ENCODE measurements at regions not wholly inside any gene's neighbourhood (a gene's known extent, or its start where the extent isn't known, plus 50 kb on each side); places are given as distances from the start of the nearest gene placed in this dataset.

DNA sequence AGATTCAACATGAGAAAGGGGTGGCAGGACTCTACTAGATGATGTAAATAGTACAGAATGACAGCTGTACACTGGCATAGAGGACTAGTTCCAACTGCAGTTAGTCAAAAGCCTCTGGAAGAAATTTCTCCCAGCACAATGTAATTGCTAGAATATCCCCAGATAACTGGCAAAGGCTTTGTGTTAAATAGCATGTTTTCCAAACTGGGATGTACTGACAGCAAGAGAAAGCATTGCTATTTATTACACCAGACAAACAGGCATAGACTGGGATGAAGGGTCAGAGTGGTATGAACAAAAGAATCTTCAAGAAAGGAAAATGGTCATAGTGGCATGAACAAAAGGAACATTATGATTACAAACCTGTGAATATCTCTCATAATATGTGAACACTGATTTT, 115.9 kb upstream of the CXADR start:
- H3F3A ChIP-seq (replicated peaks; ENCODE audit: low read depth) = no peaks in the 10 kb centered on the region
- no peaks in the 10 kb centered on the region; the same call in 2 of the 3 replicates for H3K4me1 Mint-ChIP-seq
- no peaks in the 10 kb centered on the region for H3K79me2 ChIP-seq (replicated peaks; ENCODE audit: insufficient read depth)

More for the DNA sequence above, 115.9 kb upstream of the CXADR start:
- no peak overlapping the region for H2AFZ ChIP-seq
- TF ChIP-seq STAT1 (IDR thresholded peaks at IDR 0.05; ENCODE audit: unreplicated experiment) = no peak
- TF ChIP-seq, protein P1, sequence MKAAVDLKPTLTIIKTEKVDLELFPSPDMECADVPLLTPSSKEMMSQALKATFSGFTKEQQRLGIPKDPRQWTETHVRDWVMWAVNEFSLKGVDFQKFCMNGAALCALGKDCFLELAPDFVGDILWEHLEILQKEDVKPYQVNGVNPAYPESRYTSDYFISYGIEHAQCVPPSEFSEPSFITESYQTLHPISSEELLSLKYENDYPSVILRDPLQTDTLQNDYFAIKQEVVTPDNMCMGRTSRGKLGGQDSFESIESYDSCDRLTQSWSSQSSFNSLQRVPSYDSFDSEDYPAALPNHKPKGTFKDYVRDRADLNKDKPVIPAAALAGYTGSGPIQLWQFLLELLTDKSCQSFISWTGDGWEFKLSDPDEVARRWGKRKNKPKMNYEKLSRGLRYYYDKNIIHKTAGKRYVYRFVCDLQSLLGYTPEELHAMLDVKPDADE (IDR thresholded peaks at IDR 0.05) = no peak
- TF ChIP-seq NANOG (IDR thresholded peaks at IDR 0.05; ENCODE audit: borderline replicate concordance) = no peak
- TF ChIP-seq, protein P2, sequence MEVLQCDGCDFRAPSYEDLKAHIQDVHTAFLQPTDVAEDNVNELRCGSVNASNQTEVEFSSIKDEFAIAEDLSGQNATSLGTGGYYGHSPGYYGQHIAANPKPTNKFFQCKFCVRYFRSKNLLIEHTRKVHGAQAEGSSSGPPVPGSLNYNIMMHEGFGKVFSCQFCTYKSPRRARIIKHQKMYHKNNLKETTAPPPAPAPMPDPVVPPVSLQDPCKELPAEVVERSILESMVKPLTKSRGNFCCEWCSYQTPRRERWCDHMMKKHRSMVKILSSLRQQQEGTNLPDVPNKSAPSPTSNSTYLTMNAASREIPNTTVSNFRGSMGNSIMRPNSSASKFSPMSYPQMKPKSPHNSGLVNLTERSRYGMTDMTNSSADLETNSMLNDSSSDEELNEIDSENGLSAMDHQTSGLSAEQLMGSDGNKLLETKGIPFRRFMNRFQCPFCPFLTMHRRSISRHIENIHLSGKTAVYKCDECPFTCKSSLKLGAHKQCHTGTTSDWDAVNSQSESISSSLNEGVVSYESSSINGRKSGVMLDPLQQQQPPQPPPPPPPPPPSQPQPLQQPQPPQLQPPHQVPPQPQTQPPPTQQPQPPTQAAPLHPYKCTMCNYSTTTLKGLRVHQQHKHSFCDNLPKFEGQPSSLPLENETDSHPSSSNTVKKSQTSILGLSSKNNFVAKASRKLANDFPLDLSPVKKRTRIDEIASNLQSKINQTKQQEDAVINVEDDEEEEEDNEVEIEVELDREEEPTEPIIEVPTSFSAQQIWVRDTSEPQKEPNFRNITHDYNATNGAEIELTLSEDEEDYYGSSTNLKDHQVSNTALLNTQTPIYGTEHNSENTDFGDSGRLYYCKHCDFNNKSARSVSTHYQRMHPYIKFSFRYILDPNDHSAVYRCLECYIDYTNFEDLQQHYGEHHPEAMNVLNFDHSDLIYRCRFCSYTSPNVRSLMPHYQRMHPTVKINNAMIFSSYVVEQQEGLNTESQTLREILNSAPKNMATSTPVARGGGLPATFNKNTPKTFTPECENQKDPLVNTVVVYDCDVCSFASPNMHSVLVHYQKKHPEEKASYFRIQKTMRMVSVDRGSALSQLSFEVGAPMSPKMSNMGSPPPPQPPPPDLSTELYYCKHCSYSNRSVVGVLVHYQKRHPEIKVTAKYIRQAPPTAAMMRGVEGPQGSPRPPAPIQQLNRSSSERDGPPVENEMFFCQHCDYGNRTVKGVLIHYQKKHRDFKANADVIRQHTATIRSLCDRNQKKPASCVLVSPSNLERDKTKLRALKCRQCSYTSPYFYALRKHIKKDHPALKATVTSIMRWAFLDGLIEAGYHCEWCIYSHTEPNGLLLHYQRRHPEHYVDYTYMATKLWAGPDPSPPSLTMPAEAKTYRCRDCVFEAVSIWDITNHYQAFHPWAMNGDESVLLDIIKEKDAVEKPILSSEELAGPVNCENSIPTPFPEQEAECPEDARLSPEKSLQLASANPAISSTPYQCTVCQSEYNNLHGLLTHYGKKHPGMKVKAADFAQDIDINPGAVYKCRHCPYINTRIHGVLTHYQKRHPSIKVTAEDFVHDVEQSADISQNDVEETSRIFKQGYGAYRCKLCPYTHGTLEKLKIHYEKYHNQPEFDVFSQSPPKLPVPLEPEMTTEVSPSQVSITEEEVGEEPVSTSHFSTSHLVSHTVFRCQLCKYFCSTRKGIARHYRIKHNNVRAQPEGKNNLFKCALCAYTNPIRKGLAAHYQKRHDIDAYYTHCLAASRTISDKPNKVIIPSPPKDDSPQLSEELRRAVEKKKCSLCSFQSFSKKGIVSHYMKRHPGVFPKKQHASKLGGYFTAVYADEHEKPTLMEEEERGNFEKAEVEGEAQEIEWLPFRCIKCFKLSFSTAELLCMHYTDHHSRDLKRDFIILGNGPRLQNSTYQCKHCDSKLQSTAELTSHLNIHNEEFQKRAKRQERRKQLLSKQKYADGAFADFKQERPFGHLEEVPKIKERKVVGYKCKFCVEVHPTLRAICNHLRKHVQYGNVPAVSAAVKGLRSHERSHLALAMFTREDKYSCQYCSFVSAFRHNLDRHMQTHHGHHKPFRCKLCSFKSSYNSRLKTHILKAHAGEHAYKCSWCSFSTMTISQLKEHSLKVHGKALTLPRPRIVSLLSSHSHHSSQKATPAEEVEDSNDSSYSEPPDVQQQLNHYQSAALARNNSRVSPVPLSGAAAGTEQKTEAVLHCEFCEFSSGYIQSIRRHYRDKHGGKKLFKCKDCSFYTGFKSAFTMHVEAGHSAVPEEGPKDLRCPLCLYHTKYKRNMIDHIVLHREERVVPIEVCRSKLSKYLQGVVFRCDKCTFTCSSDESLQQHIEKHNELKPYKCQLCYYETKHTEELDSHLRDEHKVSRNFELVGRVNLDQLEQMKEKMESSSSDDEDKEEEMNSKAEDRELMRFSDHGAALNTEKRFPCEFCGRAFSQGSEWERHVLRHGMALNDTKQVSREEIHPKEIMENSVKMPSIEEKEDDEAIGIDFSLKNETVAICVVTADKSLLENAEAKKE (CRISPR knock-in tag; IDR thresholded peaks at IDR 0.05) = no peak
- TF ChIP-seq POLR2AphosphoS5 (IDR thresholded peaks at IDR 0.05; ENCODE audit: low read depth) = no peak
- TF ChIP-seq EZH2 (IDR thresholded peaks at IDR 0.05; ENCODE audit: low read depth, unreplicated experiment) = no peak
- TF ChIP-seq CREB1 (CRISPR knock-in tag; IDR thresholded peaks at IDR 0.05; ENCODE audit: low read depth) = no peak
- no peak for TF ChIP-seq EZH2phosphoT487 (IDR thresholded peaks at IDR 0.05; ENCODE audit: unreplicated experiment)
- TF ChIP-seq, protein P3, sequence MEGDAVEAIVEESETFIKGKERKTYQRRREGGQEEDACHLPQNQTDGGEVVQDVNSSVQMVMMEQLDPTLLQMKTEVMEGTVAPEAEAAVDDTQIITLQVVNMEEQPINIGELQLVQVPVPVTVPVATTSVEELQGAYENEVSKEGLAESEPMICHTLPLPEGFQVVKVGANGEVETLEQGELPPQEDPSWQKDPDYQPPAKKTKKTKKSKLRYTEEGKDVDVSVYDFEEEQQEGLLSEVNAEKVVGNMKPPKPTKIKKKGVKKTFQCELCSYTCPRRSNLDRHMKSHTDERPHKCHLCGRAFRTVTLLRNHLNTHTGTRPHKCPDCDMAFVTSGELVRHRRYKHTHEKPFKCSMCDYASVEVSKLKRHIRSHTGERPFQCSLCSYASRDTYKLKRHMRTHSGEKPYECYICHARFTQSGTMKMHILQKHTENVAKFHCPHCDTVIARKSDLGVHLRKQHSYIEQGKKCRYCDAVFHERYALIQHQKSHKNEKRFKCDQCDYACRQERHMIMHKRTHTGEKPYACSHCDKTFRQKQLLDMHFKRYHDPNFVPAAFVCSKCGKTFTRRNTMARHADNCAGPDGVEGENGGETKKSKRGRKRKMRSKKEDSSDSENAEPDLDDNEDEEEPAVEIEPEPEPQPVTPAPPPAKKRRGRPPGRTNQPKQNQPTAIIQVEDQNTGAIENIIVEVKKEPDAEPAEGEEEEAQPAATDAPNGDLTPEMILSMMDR (conservative IDR thresholded peaks at IDR 0.05; ENCODE audit: low read depth in 2 of 2) = no peak
- TF ChIP-seq ZNF114 (CRISPR knock-in tag; IDR thresholded peaks at IDR 0.05) = no peak
- TF ChIP-seq, protein P4, sequence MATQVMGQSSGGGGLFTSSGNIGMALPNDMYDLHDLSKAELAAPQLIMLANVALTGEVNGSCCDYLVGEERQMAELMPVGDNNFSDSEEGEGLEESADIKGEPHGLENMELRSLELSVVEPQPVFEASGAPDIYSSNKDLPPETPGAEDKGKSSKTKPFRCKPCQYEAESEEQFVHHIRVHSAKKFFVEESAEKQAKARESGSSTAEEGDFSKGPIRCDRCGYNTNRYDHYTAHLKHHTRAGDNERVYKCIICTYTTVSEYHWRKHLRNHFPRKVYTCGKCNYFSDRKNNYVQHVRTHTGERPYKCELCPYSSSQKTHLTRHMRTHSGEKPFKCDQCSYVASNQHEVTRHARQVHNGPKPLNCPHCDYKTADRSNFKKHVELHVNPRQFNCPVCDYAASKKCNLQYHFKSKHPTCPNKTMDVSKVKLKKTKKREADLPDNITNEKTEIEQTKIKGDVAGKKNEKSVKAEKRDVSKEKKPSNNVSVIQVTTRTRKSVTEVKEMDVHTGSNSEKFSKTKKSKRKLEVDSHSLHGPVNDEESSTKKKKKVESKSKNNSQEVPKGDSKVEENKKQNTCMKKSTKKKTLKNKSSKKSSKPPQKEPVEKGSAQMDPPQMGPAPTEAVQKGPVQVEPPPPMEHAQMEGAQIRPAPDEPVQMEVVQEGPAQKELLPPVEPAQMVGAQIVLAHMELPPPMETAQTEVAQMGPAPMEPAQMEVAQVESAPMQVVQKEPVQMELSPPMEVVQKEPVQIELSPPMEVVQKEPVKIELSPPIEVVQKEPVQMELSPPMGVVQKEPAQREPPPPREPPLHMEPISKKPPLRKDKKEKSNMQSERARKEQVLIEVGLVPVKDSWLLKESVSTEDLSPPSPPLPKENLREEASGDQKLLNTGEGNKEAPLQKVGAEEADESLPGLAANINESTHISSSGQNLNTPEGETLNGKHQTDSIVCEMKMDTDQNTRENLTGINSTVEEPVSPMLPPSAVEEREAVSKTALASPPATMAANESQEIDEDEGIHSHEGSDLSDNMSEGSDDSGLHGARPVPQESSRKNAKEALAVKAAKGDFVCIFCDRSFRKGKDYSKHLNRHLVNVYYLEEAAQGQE (IDR thresholded peaks at IDR 0.05; ENCODE audit: unreplicated experiment) = no peak
- no peak for TF ChIP-seq JUNB (IDR thresholded peaks at IDR 0.05; ENCODE audit: unreplicated experiment)
- no peak for TF ChIP-seq ZNF331 (CRISPR knock-in tag; IDR thresholded peaks at IDR 0.05; ENCODE audit: low read depth)
- H3K9me2 ChIP-seq (ENCODE audit: insufficient read depth) = no peaks in the 10 kb centered on the region
- DNase-seq (ENCODE audit: low spot score) (no peak), ATAC-seq (no peak)
- H3K27me3 ChIP-seq (ENCODE audit: insufficient read depth) = no peaks in the 10 kb centered on the region
- Mint-ChIP-seq H3K4me3 (no peak overlapping the region), H3K9me3 (no peaks in the 10 kb centered on the region), H3K27me3 (ENCODE audit: insufficient read depth, low read depth, poor library complexity) (no peaks in the 10 kb centered on the region), H3K27ac (no peak overlapping the region), H3K36me3 (ENCODE audit: low read depth) (no peaks in the 10 kb centered on the region)
- H3K4me1 ChIP-seq (ENCODE audit: insufficient read depth) = no peaks in the 10 kb centered on the region
- no peak overlapping the region for H3K4me3 ChIP-seq
- H3K4me2 ChIP-seq = no peak overlapping the region
- H3K27ac ChIP-seq (ENCODE audit: low read depth) = no peak overlapping the region
- no peaks in the 10 kb centered on the region for H4K20me1 ChIP-seq (replicated peaks; ENCODE audit: insufficient read depth)
- H3K36me3 ChIP-seq (ENCODE audit: insufficient read depth) = no peaks in the 10 kb centered on the region

Data from GM23338 (cell line).